Hematopoietic multipotent progenitor cell treated with erythropoietin and hydrocortisone succinate and interleukin-3 and kit ligand, for 6 days (in vitro differentiated cells): ENCODE measurements at regions not wholly inside any gene's neighbourhood (a gene's known extent, or its start where the extent isn't known, plus 50 kb on each side); places are given as distances from the start of the nearest gene placed in this dataset.
"Not testable (repeated sequence)": the region's sequence is repeated elsewhere in the genome, so short reads cannot be mapped to it uniquely, and the experiment has no call there.

ENCODE experiments used
- DNase-seq: peaks from one replicate; pipeline ENCODE4 v3.0.0-alpha.2; 2015

DNA sequence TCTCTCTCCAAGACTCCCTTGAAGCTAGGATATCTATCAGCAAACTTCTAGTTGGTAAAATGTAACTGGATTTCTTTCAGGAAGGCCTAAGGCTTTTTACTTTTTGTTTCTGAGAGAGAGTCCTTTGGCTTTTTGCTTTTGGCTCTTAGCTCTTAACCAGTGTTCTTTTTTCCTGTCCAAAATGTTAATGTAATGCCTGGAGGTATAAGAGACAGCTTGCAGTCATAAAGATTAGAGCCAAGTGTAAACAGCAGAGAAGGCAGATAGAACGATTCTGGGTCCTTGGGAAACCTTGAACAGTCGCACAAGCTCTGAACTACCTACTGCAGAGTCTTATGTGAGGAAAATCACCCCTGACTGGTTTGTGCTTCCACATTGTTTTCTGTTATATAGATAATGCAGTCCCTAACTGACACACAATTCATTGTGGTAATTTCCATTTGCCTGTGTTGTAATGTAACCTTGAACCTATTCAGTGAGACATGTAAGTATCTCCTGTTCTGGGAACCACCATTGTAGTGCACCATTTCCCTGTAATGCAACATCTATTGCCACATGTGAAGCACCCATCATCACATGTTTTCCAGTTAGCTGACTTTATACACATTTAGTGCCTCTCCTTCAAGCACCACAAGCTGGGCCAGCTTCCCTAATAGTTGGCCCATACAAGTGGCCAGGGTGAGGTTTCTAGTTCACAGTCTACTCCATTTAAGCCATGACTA lies 1311.9 kb downstream of the ROBO1 start:
- DNase-seq: no peak

DNA sequence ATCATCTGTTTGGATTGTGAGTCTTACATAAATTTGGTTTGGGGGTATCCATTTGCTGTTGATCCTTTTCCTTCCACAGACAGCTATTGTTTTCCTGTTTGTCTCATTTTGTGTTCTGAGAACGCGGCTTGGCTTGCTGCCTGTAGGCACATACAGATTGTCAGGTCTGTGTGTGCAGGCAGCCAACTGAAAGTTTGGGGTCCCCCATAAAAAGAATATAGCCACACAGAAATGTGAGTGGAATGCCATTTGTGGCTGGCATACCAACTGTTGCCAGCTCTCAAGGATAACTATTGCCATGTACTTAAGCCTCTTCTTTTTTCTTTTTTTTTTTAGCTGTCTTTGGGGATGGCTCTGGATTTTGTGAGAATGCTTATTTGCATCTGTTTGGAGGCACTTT lies 1308.0 kb downstream of the ROBO1 start:
- no peak for DNase-seq

DNA sequence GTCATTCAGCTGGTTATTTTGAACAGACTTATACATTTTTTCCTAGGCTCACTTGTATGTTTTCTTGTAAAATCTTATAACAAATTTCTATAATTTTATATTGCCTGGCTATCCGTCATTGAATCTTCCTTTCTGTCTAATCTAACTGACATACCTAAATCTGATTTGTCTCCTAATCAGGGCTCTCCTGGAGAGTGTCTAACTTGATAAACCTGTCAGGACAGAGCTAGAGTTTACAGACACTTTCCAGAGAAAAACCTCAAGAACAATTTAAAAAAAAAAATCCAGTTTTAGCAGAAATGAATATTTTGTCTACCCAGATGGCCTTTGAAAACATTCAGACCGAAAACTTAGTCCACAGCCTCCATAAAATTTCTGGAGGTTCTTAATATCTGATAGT lies 1305.8 kb downstream of the ROBO1 start:
- no peak for DNase-seq

DNA sequence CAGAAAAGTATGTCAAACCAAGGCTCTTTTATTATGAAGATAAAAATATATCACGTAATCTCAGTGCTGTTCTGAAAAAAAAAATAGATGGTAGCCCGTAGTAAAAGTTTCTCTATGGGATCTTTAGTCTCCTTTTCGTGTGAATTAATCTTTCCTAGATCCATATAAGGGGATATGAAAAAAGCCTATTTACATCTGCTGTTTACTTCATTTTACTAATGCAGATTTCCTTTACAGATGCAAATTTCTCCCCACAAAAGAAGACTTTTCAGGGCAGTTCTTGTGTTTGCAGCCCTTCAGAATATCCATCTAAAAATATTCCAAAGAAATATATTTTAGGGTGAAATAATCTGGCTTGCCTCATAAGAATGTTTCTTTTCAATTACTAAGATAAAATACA lies 1291.7 kb downstream of the ROBO1 start:
- no peak for DNase-seq

DNA sequence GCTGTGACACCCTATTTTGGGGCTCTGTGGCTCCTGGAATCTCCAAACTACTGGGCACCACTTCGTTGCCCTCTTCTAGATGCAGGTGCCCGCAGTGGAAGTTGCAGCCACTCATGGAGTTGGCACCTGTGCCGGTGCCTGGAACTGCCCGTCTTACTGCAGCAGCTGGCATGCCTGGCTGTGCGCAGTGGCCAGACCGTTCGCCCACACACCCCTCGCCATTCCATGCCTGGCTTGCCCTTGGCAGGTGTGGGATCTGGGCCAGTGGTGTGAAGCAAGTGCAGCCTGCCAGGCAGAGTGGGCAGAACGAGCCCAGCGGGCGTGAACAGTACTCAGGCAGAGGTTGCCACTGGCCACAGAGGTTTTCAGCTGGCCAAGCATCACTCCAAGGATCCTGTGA lies 1286.7 kb downstream of the ROBO1 start:
- DNase-seq: no peak

DNA sequence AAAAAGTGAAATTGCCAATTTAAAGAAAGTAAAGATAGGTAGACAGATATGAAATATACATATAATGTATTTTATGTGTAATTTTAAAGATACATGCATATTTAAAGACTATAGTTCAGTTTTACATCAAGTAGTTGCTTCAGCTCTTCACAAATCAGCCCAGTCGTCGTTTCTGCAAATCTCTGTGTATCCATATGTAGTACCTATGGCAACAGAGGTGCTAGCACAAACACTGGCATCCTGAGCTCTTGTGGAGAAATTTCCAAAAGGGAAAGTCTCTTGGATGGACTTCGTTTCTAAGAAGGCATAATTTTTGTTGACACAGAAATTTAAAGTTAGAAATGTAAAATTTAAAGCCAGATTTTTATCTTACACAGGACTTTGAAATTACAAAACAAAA lies 1284.7 kb downstream of the ROBO1 start:
- no peak for DNase-seq

DNA sequence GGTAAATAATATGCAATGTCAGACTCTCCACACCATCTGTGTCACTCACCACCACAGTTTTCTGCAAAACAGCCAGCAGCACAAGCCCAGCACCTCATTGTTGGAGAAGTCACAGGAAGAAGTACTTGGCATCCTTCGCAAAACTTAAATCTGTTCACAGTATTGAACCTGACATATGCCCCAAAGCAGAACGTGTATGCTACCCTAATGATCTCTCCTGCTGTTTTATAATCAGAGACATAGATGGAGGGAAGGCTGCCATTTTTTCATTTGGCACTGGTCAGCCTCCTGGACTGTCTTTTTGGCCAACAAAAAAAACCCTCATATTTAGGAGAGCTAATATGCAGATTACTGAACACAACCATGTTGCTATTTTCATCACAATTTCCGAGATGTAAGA lies 1272.9 kb downstream of the ROBO1 start:
- no peak for DNase-seq

DNA sequence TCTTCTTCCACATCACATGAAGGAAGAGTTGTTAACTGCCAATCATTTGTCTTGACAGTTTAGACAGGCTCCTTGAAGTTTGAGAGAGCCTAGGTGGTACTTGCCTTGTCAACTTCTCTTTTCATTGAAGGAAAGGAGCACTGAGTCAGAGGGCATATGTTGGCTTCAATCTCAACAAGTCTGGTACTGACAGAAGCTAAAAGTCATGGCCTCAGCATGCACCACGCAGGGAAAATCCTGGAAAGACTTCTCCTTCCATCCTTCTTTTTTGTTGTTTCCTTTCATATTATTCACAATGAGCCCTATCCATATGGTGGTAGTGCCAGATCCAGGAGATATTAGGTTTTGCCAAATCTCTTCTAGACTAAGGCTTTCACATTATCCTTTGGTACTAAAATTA lies 1272.5 kb downstream of the ROBO1 start:
- no peak for DNase-seq

DNA sequence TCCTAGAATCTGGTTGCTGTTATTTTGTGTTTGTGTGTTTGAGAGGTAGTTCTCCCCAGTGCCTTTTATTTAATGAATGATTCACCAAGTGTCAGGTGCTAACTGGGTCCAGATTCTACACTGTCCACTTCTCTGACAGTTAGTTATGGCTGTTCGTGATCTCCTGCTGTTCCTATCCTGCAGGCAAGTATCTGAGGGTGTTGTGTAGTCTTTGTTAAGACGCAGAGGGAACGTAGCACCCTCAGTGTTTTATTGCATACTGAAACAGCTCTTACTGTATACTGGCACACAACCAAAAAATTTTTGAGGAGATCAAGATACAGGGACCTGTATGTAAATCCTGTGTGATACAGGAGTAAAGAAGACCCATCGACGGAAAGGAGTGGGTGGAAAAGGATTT lies 1271.3 kb downstream of the ROBO1 start:
- DNase-seq: no peak

DNA sequence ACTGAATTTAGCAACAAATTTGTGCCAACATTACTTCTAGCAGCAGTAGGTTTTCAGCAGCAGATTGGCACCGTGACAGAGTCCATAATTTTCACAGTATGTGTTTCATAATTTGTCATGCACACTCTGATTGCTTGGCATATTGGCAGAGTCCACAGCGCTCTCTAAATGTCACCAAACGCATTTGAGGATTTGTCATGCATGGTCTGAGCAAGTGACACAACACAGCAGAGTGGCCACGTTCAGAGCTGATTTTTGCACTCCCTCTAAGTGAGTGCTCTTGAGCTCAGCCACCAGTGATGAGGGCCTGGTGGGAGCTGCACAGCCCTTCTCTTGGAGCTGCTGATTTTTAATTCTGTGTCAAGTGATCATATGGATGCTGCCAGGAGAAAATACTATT lies 1270.8 kb downstream of the ROBO1 start:
- no peak for DNase-seq

DNA sequence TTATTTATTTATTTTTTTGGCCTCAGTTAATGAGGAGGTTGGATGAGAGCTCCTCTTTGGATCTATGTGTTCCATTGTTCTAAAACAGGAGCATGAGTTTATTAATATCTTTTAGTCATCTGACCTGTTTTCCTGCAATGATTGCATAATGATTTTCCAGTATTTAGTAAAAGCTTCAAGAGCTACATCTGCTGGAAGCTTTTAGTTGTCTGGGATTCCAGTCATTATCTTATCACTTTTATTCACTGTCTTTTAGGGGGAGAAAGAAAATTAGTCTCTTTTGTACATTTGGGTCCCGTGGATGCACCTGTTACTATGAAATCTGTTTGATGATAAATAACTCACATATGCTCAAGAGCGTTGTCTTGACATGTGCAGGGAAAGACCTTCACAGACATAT lies 1270.0 kb downstream of the ROBO1 start:
- DNase-seq: no peak

DNA sequence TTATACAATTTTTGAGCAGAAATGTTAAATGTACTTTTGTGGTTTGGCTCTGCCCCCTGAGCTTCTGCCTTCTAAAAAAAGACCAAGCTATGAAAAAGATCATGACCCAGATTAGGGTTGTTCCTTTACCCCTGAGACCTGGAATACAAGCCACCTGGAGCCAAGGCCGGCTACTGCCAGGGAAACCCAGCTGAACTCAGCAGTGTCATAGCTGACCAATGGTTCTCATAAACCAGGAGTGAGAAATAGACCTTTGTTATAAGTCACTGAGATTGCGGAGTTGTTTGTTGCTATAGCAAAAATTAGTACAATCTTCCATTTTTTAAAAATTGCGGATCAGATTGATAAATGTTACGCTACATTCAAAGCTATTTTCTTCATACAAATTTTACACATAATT lies 1261.7 kb downstream of the ROBO1 start:
- DNase-seq: no peak

DNA sequence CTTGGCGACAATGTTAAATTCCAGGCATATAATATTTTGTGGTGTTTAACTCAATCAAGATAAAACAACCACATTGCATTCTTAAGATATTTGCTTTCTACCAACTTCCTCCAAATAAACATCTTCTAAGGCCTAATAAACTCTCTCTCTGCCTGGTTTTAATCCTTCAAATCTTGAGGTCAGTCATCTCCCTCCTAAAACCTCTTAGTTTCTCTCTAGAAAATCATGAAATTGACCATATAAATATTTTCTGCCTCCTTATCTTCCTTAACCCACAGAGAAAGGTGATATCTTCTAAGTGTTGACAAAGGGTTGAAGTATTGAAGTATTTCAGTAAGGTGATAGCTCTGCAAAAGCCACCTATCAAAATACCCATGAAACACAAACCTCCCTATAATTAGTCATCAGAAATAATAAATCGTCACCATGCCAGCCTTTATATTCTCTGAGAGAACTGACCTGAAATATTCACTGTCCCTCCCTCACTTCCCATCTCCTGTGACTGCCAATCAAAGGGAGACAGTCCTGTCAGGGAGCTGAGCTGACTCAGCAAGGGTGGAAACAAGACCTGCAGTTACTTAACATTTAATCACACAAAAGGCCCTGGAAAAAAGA lies 1261.1 kb downstream of the ROBO1 start:
- DNase-seq: no peak

DNA sequence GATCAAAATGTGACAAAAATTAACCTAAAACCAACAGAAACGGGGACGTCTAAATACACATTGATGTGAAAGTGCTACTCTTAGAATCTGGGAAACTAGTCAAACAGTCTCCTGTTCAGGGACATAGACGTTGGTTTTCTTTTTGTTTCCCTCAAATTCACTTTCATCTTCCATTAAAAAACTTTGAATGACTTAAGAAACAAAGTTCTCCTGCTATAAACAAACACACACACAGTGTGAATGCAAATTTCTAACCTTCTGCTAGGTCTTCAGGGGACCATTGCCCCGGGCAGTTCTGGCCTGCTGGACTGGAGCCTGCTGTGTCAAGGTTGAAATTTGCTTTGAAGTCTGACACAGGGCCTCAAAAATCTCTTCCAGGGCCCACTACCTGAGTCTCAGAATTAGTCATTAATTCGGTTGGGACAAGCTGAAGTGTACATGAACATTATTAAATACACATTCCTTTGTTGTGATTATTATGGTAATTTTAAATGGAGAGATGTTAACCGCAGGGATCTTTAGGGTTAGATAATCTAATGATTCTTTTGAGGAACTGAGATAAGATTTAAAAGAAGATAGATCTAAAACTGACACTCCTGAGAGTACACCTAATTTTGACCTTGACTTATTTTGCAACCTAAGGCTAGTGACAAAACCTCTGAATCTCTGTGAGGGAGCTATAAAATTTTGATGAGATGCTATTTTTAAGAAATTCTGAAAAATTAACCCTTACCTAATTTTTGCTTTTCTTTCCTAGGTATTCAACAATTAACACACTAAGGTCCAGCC lies 1260.4 kb downstream of the ROBO1 start:
- no peak for DNase-seq

DNA sequence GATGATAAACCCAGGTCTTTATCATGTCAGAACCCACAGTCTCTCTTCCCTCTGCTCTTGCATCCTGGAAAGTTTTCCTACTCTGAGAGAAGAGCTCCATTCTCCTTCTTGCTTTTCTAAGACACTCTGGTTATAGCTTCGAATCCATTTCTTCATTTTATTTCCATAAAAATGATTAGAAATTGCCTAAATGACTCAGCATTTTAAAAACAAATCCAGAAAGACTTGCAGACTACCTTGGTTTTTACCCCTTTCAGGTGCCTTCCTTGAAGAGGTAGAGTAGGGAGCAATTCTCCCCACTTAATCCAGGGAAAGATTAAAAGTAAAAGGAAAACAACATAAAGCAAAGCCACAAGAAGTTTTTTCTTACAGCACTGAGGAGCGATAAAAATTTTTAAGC lies 1256.0 kb downstream of the ROBO1 start:
- no peak for DNase-seq

DNA sequence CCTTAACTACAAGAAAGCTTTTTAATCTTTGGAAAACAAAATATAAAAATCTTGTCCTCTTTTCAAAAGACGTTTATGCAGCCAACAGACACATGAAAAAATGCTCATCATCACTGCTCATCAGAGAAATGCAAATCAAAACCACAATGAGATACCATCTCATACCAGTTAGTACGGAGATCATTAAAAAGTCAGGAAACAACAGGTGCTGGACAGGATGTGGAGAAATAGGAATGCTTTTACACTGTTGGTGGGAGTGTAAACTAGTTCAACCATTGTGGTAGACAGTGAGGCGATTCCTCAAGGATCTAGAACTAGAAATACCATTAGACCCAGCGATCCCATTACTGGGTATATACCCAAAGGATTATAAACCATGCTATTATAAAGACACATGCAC lies 1255.0 kb downstream of the ROBO1 start:
- DNase-seq: not testable (repeated sequence)

DNA sequence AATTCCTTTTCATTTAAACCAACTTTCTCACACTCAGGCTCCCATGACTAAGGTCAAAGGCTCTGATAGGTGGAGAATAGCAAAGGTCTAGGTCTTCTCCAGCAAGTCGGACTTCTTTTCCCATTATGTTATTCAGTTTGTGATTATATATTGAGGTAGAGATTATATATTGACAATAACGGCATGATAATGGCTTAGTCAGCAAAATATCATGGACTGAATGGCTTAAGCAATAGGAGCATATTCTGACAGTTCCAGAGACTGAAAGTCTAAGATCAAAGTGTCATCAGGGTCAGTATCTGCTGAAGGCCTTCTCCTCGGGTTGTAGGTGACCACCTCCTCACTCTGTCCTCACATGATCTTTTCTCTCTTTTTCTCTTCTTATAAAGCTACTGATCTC lies 1251.4 kb downstream of the ROBO1 start:
- no peak for DNase-seq

DNA sequence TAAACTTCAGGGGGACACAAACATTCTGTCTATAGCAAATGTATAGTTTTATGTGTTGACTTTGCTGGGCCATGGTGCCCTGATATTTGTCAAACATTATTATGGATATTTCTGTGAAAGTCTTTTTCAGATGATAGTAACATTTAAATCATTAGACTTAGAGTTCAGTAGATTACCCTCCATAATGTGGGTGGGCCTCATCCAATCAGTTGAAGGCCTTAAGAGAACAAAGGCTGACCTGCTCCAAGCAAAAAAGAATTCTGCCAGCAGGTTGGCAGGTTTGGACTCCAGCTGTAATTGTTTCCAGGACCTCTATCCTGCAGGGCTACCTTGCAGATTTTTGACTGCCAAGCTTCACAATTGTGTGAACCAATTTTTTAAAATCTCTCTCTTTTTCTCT lies 1250.9 kb downstream of the ROBO1 start:
- DNase-seq: no peak

DNA sequence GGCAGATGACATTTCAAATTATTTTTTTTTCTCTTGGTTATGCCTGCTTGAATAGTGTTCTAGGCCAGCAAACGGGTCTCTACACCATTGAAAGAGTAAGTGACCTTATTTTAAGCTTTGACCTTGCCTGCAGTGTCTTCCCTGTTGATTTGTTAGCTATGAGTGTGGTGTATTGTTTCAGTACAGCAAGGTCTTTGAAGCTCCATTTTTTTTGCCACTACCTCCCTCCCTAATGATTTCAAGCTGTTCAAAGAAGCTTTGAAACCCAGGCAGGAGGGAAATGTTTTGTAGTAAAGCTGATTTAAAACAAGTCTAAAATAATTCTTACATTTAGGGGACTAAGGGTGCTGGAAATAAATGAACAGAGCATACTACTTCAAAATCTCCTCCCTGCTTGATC lies 1249.8 kb downstream of the ROBO1 start:
- DNase-seq: no peak

DNA sequence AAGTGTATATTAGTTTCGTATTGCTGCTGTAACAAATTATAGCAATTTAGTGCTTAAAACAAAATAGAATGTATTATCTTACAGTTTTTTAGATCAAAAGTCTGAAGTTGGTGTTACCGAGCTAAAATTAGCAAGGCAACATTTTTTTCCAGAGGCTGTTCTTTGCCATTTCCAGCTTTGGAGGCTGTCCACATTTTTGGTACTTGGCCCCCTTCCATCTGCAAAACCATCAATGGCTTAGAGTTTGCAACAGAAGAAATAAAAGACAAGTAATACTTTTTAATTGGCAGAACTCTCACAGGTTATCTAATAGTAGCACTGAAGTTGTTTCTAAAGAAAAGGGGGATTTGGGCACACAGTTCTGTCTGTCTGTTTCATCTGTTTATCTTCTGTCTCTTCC lies 1248.5 kb downstream of the ROBO1 start:
- no peak for DNase-seq

DNA sequence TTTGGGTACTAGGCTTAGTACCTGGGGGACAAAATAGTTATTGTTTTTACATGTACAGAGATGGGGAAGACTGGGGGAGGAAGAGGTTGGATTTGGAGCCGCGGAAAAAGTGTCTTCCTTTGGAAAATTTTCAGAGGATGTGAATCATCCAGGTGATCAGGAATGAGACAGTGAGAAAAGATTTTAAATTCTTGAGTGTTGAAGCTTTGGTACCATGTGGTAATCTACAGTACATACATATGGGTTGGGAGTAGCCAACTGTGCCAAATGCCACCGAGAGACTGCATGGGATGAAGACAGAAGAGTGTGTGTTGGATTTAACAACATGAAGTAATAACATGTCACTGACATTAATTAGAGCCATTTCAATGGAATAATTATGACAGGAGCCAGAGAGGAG lies 1238.2 kb downstream of the ROBO1 start:
- DNase-seq: no peak

DNA sequence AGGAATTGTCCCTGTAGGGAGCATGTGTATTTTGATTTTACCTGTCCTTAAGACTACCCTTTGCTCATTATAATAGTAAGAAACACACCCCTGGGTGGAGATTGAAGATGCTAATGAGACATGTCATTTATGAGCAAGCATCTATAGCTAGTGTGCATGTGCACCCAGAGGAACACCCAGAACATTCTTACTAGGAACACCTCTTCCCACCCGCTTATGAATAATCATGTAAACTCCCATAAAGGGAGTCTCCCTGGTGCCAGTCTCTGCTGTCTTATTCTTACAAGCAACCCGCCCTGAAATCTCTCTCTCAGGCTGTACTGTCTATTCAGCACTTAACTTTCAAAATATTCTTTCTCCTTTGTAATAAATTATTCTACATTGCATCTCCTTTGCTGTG lies 1227.3 kb downstream of the ROBO1 start:
- DNase-seq: no peak

DNA sequence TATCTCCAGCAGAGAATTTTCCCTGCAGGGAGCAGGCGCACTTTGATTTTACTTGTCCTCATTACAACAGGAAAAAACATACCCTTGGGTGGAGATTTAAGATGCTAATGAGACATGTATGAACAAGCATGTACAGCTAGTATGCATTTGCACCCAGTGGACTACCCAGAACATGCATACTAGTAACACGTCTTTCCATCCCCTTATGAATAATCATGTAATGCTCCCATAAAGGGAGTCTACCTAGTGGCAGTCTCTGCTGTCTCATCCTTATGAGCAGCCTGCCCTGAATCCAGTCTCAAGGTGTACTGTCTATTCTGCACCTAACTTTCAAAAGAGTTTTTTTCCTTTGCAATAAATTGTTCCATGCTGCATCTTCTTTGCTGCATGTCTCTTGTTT lies 1222.0 kb downstream of the ROBO1 start:
- no peak for DNase-seq
